ENCODE measurements at regions not wholly inside any gene's neighbourhood (a gene's known extent, or its start where the extent isn't known, plus 50 kb on each side); places are given as distances from the start of the nearest gene placed in this dataset.

- no peaks in the 10 kb centered on the region for H3K9me3 ChIP-seq (ENCODE audit: low read length)
- no peaks in the 10 kb centered on the region for H4K20me1 ChIP-seq (ENCODE audit: insufficient read depth)
- H3K36me3 ChIP-seq (ENCODE audit: insufficient read depth, low read length): no peaks in the 10 kb centered on the region
- H3K27me3 ChIP-seq (ENCODE audit: insufficient read depth, low read depth, low read length): no peaks in the 10 kb centered on the region
- no peaks in the 10 kb centered on the region for H3K79me2 ChIP-seq (replicated peaks; ENCODE audit: insufficient read depth, low read length)
- TF ChIP-seq MXI1 (conservative IDR thresholded peaks at IDR 0.05; ENCODE audit: poor library complexity, severe bottlenecking) (no peak), REST (IDR thresholded peaks at IDR 0.05; ENCODE audit: borderline replicate concordance) (no peak), TAF1 (IDR thresholded peaks at IDR 0.05; ENCODE audit: low read depth) (no peak), EZH2 (IDR thresholded peaks at IDR 0.05; ENCODE audit: borderline replicate concordance, insufficient read depth, low read length, poor library complexity, severe bottlenecking) (no peak), CTCF (IDR thresholded peaks at IDR 0.05; ENCODE audit: poor library complexity, severe bottlenecking) (no peak), POLR2AphosphoS5 (IDR thresholded peaks at IDR 0.05) (no peak), EP300 (conservative IDR thresholded peaks at IDR 0.05; ENCODE audit: poor library complexity, severe bottlenecking) (no peak), RAD21 (conservative IDR thresholded peaks at IDR 0.05) (no peak), SMC3 (conservative IDR thresholded peaks at IDR 0.05; ENCODE audit: poor library complexity) (no peak)
- no peak overlapping the region for H2AFZ ChIP-seq (ENCODE audit: low read depth, low read length)
- no peaks in the 10 kb centered on the region for H3F3A ChIP-seq (ENCODE audit: insufficient read depth, low read length, poor library complexity, severe bottlenecking)
- no peaks in the 10 kb centered on the region for H3K9me2 ChIP-seq (ENCODE audit: insufficient read depth, low read length)
- H3K9ac ChIP-seq (ENCODE audit: low read length): no peak overlapping the region
- no peak overlapping the region for H3K4me3 ChIP-seq (ENCODE audit: low read length)
- no peak overlapping the region for H3K4me2 ChIP-seq (ENCODE audit: low read length)
- H3K27ac ChIP-seq (ENCODE audit: low read length): no peak overlapping the region
Observed at GRCh38 chr12:86787419-86787818, 531.2 kb upstream of the MGAT4C start.

- no peak overlapping the region for H3K27ac ChIP-seq (ENCODE audit: low read length)
- H3K36me3 ChIP-seq (ENCODE audit: insufficient read depth, low read length): no peaks in the 10 kb centered on the region
- no peaks in the 10 kb centered on the region for H4K20me1 ChIP-seq (ENCODE audit: insufficient read depth)
- no peak overlapping the region for H2AFZ ChIP-seq (ENCODE audit: low read depth, low read length)
- H3F3A ChIP-seq (ENCODE audit: insufficient read depth, low read length, poor library complexity, severe bottlenecking): no peaks in the 10 kb centered on the region
- H3K9me3 ChIP-seq (ENCODE audit: low read length): no peaks in the 10 kb centered on the region
- no peaks in the 10 kb centered on the region for H3K9me2 ChIP-seq (ENCODE audit: insufficient read depth, low read length)
- no peaks in the 10 kb centered on the region for H3K79me2 ChIP-seq (replicated peaks; ENCODE audit: insufficient read depth, low read length)
- TF ChIP-seq EP300 (conservative IDR thresholded peaks at IDR 0.05; ENCODE audit: poor library complexity, severe bottlenecking) (no peak), MXI1 (conservative IDR thresholded peaks at IDR 0.05; ENCODE audit: poor library complexity, severe bottlenecking) (no peak), EZH2 (IDR thresholded peaks at IDR 0.05; ENCODE audit: borderline replicate concordance, insufficient read depth, low read length, poor library complexity, severe bottlenecking) (no peak), RAD21 (conservative IDR thresholded peaks at IDR 0.05) (no peak), TAF1 (IDR thresholded peaks at IDR 0.05; ENCODE audit: low read depth) (no peak)
- no peaks in the 10 kb centered on the region for H3K27me3 ChIP-seq (ENCODE audit: insufficient read depth, low read depth, low read length)
- no peak overlapping the region for H3K9ac ChIP-seq (ENCODE audit: low read length)
- H3K4me3 ChIP-seq (ENCODE audit: low read length): no peak overlapping the region
- no peak overlapping the region for H3K4me2 ChIP-seq (ENCODE audit: low read length)
Observed at GRCh38 chr12:86777325-86777724, 521.1 kb upstream of the MGAT4C start.

Data from neural cell (in vitro differentiated cells).